Naive B cell (primary cell): ENCODE measurements at regions not wholly inside any gene's neighbourhood (a gene's known extent, or its start where the extent isn't known, plus 50 kb on each side); places are given as distances from the start of the nearest gene placed in this dataset.
A peak's percentile ranks its signal among the peaks of the same experiment; 100 is the strongest.

Experiments
- ATAC-seq, 2 donors: fragments of 150-1000 bp; cut with Tn5 transposase; 2 replicates each; pipeline ENCODE4 v1.10.0; 2021; ENCODE audit warnings: low read depth in 2 of 2, mild to moderate bottlenecking in 2 of 2, moderate library complexity in 2 of 2
- DNase-seq: peaks from one replicate; pipeline ENCODE4 v3.0.0; 2022
- H3K27ac Mint-ChIP-seq, 6 donors: one replicate each; pipeline ENCODE4 v1.8.0; 2020 to 2022; ENCODE audit warnings: mild to moderate bottlenecking in 6 of 6, mixed read lengths in 6 of 6, moderate library complexity in 5 of 6, inconsistent platforms in 2 of 6
- H3K27me3 Mint-ChIP-seq, 3 donors: one replicate each; pipeline ENCODE4 v1.8.0; 2021 to 2022; ENCODE audit warnings: mixed read lengths in 3 of 3, mild to moderate bottlenecking in 1 of 3
- H3K36me3 Mint-ChIP-seq, 2 donors: one replicate each; pipeline ENCODE4 v1.8.0; 2020 to 2022; ENCODE audit warnings: mixed read lengths in 2 of 2, inconsistent platforms in 1 of 2, mild to moderate bottlenecking in 1 of 2
- H3K4me1 Mint-ChIP-seq, 3 donors: one replicate each; pipeline ENCODE4 v1.8.0; 2020 to 2022; ENCODE audit warnings: mixed read lengths in 3 of 3, inconsistent platforms in 1 of 3, mild to moderate bottlenecking in 1 of 3, moderate library complexity in 1 of 3
- H3K4me3 Mint-ChIP-seq, 8 donors: one replicate each; pipeline ENCODE4 v1.8.0; 2020 to 2022; ENCODE audit warnings: mild to moderate bottlenecking in 8 of 8, mixed read lengths in 8 of 8, moderate library complexity in 8 of 8, inconsistent platforms in 2 of 8
- H3K9me3 Mint-ChIP-seq, 7 donors: one replicate each; pipeline ENCODE4 v1.8.0; 2020 to 2022; ENCODE audit warnings: mixed read lengths in 7 of 7, mild to moderate bottlenecking in 5 of 7, inconsistent platforms in 2 of 7, moderate library complexity in 1 of 7

DNA sequence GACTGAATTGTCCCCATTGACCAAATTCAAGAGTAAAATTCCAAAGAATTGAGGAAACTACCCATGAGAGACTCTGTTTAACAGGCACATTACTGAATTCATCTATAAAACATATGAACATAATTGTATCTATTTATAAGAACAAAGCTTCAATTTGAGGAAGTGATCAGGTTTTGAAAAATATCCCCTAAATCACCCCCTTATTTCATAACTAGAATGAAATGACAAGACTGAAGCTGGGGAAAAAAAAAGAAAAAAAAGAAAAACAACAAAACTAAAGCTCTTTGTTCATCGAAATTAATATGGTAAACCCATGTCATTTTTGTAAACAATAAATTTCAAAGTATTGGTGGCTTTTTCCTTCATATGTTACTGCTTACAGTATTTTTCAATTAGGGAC lies 184.9 kb upstream of the SEMA3A start:
- no peaks in the 10 kb centered on the region for H3K4me1 Mint-ChIP-seq
- no peaks in the 10 kb centered on the region for H3K27me3 Mint-ChIP-seq
- peaks cover 0 to 5% (median 3%) of the 10 kb centered on the region in 7 donors for H3K9me3 Mint-ChIP-seq
- DNase-seq (no peak), ATAC-seq (no peak)
- H3K27ac Mint-ChIP-seq, result no peak overlapping the region
- no peak overlapping the region for H3K4me3 Mint-ChIP-seq
- no peaks in the 10 kb centered on the region for H3K36me3 Mint-ChIP-seq

DNA sequence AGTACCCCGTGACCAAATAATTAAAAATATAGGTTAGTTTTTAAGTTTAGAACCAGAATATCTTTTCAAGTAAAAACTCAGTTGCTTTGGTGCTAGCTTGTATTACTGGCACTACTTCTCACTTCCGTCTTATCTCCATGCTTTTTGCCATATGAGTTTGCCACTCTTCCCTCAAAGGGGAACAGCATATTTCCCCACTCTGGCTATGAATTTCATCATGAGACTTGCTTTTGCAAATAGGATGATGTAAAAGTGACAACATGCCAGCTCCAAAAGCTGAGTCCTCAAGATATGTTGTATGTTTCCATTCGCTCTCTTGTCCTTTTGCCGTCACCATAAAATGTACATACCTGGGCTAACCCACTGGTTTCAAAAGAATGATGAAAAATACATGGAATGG lies 178.1 kb upstream of the SEMA3A start:
- Mint-ChIP-seq H3K36me3 (no peaks in the 10 kb centered on the region), H3K9me3 (no peaks in the 10 kb centered on the region), H3K4me1 (no peaks in the 10 kb centered on the region), H3K27me3 (no peaks in the 10 kb centered on the region), H3K27ac (no peak overlapping the region), H3K4me3 (no peak overlapping the region)
- no peak for ATAC-seq
- DNase-seq, result no peak

DNA sequence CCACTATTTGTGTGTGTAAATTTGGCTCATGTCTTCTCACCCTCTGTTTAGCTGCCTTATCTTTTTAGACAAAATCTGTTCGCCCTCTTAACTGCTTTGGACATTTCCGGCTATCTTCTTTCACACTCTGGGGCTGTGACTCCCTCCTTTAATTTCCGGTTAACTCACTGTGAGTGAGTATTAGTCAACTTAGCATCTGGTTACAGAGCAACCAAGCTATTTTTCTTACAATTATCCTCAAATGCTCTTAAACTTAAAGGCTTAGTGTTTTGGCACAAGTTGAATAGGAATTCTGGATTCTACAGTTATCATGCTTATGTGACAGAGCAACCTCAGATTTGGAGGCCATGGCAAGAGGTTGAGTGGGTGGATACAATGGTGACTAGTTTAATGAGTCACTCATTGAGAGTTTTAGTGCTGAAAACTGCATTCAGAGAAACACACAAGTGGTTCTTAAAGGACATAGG lies 177.6 kb upstream of the SEMA3A start:
- H3K27me3 Mint-ChIP-seq, result no peaks in the 10 kb centered on the region
- H3K4me1 Mint-ChIP-seq, result no peaks in the 10 kb centered on the region
- no peak overlapping the region for H3K27ac Mint-ChIP-seq
- no peak overlapping the region for H3K4me3 Mint-ChIP-seq
- DNase-seq, result no peak
- no peaks in the 10 kb centered on the region for H3K36me3 Mint-ChIP-seq
- no peak for ATAC-seq
- no peaks in the 10 kb centered on the region for H3K9me3 Mint-ChIP-seq

DNA sequence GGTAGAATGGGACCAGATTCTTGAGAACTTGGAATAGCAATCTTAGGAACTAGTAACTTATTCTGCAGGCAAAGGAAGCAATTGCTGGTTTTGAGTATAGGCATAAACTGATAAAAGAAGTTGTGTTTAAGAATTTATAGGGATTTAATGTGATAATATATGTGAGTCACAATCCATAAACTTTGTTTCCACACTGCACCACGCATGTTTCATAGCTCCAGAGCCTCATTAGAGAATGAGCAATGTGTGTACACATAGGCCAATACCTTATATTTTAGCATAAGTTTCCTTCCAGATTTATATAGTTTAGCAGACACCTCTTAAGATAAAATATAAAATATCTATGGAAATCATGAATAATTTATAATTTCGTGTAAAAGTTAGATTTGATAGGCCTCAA lies 175.5 kb upstream of the SEMA3A start:
- H3K9me3 Mint-ChIP-seq, result no peaks in the 10 kb centered on the region
- H3K27ac Mint-ChIP-seq, result no peak overlapping the region
- H3K4me1 Mint-ChIP-seq, result no peaks in the 10 kb centered on the region
- no peak overlapping the region for H3K4me3 Mint-ChIP-seq
- no peaks in the 10 kb centered on the region for H3K36me3 Mint-ChIP-seq
- DNase-seq (no peak), ATAC-seq (no peak)
- H3K27me3 Mint-ChIP-seq, result no peaks in the 10 kb centered on the region

DNA sequence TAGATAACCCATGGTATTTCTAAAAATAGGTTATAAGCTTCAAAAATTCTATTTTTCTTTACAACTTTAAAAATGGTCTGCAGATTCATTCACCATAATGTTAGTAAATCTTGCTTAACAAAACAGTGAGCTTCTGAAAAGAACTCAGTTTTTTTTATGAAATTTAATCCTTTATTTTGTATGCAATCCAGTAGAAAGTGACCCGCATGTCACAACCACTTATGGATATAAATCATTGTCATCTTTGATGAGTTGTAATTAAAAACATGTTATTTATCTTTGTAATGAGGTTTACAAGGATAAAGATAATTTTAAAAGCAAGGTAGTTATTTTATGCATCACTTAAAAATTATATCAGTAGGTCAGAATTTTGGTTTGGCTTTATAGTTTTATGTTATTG lies 173.5 kb upstream of the SEMA3A start:
- H3K36me3 Mint-ChIP-seq, result no peaks in the 10 kb centered on the region
- H3K27me3 Mint-ChIP-seq, result no peaks in the 10 kb centered on the region
- H3K4me3 Mint-ChIP-seq, result no peak overlapping the region
- DNase-seq (no peak), ATAC-seq (no peak)
- no peaks in the 10 kb centered on the region for H3K4me1 Mint-ChIP-seq
- no peaks in the 10 kb centered on the region for H3K9me3 Mint-ChIP-seq
- no peak overlapping the region for H3K27ac Mint-ChIP-seq

DNA sequence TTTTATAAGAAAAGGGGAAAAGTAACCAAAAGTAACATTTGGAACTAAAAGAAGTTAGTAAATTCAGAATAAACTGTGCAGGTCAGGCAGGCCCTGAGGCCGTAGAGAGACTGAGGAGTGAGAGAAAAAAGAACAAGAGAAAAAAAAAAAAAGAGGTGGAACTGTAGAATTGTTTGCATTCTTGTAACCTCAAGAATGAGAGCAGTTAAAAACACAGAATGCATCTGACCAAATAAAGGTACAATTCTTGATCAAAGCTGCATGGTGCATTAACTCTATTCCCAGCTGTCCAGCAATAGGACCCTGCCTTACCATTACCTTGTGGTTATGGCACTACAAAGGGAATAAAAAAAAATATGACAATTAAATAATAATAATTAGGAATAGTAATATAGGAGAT lies 170.1 kb upstream of the SEMA3A start:
- no peak overlapping the region for H3K4me3 Mint-ChIP-seq
- no peaks in the 10 kb centered on the region for H3K4me1 Mint-ChIP-seq
- DNase-seq, result no peak
- H3K27ac Mint-ChIP-seq, result no peak overlapping the region
- no peaks in the 10 kb centered on the region for H3K27me3 Mint-ChIP-seq
- no peak for ATAC-seq
- H3K9me3 Mint-ChIP-seq, result no peaks in the 10 kb centered on the region
- H3K36me3 Mint-ChIP-seq, result no peaks in the 10 kb centered on the region

DNA sequence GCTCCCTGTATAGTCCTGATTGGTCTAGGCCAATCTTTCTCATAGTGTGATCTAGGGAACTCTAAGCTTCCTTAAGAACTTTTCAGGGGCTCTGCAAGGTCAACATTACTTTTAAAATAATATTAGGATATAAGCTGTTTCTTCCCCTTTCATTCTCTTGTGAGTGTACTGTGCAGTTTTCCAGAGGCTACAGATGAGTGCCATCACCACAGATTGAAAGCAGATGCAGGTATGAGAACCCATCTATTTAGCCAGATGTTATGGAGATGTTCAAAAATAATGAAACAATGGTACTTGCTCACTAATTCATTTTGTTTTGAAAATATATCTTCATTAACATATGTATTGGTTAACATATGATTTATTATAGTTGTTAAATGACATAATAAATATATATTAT lies 169.2 kb upstream of the SEMA3A start:
- ATAC-seq (no peak), DNase-seq (no peak)
- Mint-ChIP-seq H3K4me3 (no peak overlapping the region), H3K4me1 (no peaks in the 10 kb centered on the region), H3K36me3 (no peaks in the 10 kb centered on the region), H3K27ac (no peak overlapping the region), H3K27me3 (no peaks in the 10 kb centered on the region), H3K9me3 (no peaks in the 10 kb centered on the region)

DNA sequence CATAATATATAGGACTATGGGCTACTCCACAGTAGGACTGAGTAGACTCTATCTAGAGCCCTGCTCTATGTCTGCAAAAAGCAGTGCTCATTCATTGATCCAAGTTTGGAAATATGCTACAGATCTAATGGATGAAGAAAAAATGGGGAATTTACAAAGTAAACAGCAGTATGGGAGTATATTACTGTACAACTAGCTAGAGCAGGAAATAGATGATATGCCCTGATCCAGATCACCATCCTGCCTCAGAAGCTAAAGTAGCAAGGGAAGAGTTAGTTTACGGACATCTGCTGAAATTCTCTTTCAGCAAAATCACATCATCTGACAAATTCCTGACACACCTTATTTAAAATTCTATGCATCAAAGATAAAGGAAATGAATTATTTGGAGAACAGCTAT lies 168.2 kb upstream of the SEMA3A start:
- ATAC-seq, result no peak
- Mint-ChIP-seq H3K36me3 (no peaks in the 10 kb centered on the region), H3K9me3 (peaks cover 0 to 4% (median 0%) of the 10 kb centered on the region in 7 donors), H3K4me1 (no peaks in the 10 kb centered on the region), H3K27me3 (no peaks in the 10 kb centered on the region), H3K27ac (no peak overlapping the region), H3K4me3 (no peak overlapping the region)
- DNase-seq, result no peak

DNA sequence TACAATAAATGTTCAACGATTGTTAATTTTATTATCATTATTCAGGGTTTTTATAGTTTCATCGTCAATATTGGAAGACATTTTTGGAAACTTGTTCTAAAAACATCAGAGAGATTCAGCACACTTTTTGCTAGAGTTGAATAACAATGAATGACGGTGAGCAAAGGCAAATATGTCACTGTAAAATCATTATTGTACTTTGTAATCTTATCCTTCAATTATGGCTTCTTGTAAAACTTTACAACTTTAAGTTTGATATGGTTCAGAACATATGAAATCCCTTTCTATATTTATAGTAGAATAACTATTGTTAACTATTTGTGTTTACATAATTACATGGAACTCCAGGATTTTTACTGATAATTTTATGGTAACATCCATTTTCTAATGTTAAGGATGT lies 167.8 kb upstream of the SEMA3A start:
- DNase-seq (no peak), ATAC-seq (no peak)
- no peaks in the 10 kb centered on the region for H3K4me1 Mint-ChIP-seq
- H3K9me3 Mint-ChIP-seq, result peaks cover 0 to 6% (median 0%) of the 10 kb centered on the region in 7 donors
- no peak overlapping the region for H3K4me3 Mint-ChIP-seq
- H3K27me3 Mint-ChIP-seq, result no peaks in the 10 kb centered on the region
- H3K36me3 Mint-ChIP-seq, result no peaks in the 10 kb centered on the region
- no peak overlapping the region for H3K27ac Mint-ChIP-seq

DNA sequence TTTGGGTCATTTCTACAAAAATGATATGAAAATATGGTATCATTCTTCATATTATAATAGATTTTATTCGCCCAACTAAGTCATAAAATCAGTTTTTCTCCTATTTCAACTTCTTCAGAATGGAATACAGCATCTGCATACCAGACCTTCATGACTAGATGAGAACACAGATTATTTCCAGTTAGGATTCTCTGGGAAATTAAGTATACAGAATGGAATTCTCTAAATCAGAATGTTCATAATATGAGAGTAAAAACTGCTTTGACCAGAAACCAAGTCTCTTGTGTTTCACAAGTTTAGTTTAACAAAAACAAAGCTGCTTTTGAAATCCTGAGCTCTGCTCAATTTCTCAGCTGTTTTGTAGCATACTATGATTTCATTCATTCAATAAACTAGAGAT lies 160.3 kb upstream of the SEMA3A start:
- H3K36me3 Mint-ChIP-seq, result no peaks in the 10 kb centered on the region
- H3K27me3 Mint-ChIP-seq, result no peaks in the 10 kb centered on the region
- DNase-seq (no peak), ATAC-seq (no peak)
- H3K27ac Mint-ChIP-seq, result no peak overlapping the region
- no peak overlapping the region for H3K4me3 Mint-ChIP-seq
- H3K9me3 Mint-ChIP-seq, result peaks cover 0 to 6% (median 0%) of the 10 kb centered on the region in 7 donors
- H3K4me1 Mint-ChIP-seq, result no peaks in the 10 kb centered on the region

DNA sequence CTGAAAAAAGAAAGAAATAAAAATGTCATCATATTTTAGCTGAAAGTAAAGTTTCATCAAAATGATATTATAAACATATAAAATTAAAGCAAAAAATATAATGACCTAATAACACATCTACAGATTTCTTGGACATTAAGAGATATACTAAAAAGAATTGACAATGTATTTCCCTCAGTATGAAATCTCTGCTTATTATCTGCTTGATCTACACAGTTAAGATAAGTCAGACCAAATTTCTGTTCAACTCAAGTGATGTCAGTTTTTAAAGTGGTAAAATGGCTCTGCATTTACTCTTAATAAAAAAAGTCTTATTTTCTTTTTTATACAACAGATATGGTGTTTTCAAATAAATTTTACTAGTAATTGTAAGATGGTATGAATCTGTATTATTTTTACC lies 159.4 kb upstream of the SEMA3A start:
- Mint-ChIP-seq H3K27ac (no peak overlapping the region), H3K4me1 (no peaks in the 10 kb centered on the region), H3K27me3 (no peaks in the 10 kb centered on the region), H3K9me3 (peaks cover 0 to 6% (median 0%) of the 10 kb centered on the region in 7 donors), H3K4me3 (no peak overlapping the region), H3K36me3 (no peaks in the 10 kb centered on the region)
- DNase-seq, result no peak
- ATAC-seq, result no peak

DNA sequence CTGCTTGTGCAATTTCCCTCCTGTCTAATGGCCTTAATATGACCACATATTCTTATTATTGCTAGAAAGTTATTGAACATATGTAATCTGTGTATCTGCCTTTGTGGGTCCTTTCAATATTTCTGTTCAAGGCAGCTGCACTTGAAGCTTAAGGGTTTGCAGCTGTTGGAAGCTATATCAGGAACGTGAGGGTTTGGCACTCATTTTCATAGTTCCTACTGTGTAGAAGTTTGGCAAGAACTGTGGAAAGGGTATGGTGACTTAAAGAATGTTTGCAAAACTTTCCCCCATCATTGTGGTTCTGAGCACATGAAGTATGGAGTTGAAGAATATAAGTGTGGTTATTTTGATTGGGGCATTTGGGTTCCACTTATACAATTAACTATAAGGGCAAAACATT lies 144.7 kb upstream of the SEMA3A start:
- Mint-ChIP-seq H3K27me3 (no peaks in the 10 kb centered on the region), H3K27ac (no peak overlapping the region), H3K4me1 (peaks cover 0 to 8% (median 4%) of the 10 kb centered on the region in 3 donors), H3K4me3 (no peak overlapping the region), H3K36me3 (no peaks in the 10 kb centered on the region), H3K9me3 (peaks cover 0 to 2% (median 0%) of the 10 kb centered on the region in 7 donors)
- DNase-seq, result no peak
- no peak for ATAC-seq

DNA sequence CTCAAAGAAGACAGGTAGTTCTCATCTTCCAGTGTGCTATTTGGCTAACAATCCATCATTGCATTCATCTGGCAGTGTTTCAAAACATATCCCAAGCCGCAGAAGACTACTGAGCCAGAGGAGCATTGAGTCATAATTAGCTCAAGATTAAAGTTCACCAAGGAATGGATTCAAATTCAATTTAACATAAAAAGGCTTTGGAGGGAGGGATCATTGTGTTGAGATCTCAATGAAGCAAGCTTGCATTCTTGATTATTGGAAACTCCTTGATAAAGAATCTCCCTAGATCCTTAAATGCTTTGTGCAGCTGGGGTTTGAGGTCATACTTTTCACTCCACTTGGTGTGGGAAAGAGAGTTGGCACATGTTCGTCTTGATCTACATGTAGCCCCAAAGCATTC lies 142.8 kb upstream of the SEMA3A start:
- no peak overlapping the region for H3K27ac Mint-ChIP-seq
- H3K4me3 Mint-ChIP-seq, result no peak overlapping the region
- H3K36me3 Mint-ChIP-seq, result no peaks in the 10 kb centered on the region
- ATAC-seq, result no peak
- no peak for DNase-seq
- peaks cover 0 to 8% (median 4%) of the 10 kb centered on the region in 3 donors for H3K4me1 Mint-ChIP-seq
- H3K9me3 Mint-ChIP-seq, result peaks cover 0 to 2% (median 0%) of the 10 kb centered on the region in 7 donors
- no peaks in the 10 kb centered on the region for H3K27me3 Mint-ChIP-seq

DNA sequence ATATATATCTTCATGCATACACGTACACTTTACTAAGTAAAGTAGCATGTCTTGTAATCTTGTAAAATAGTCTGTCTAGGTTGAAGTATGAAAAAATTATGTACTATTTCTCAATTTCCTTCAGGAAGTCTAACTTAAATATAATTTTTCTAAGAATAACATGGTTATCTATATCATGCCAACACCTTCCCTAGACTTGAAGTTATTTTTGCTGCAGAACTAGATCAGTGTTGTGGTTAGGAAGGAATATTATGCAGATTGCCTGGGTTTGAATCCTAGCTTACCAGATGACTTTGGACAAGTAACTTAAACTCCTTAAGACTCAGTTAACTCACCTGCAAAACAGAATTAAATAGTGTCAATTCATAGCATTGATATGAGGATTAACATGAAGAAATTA lies 142.2 kb upstream of the SEMA3A start:
- no peaks in the 10 kb centered on the region for H3K36me3 Mint-ChIP-seq
- H3K27ac Mint-ChIP-seq, result no peak overlapping the region
- peaks cover 0 to 2% (median 0%) of the 10 kb centered on the region in 7 donors for H3K9me3 Mint-ChIP-seq
- ATAC-seq (no peak), DNase-seq (no peak)
- H3K4me3 Mint-ChIP-seq, result no peak overlapping the region
- H3K4me1 Mint-ChIP-seq, result peaks cover 0 to 8% (median 4%) of the 10 kb centered on the region in 3 donors
- no peaks in the 10 kb centered on the region for H3K27me3 Mint-ChIP-seq

DNA sequence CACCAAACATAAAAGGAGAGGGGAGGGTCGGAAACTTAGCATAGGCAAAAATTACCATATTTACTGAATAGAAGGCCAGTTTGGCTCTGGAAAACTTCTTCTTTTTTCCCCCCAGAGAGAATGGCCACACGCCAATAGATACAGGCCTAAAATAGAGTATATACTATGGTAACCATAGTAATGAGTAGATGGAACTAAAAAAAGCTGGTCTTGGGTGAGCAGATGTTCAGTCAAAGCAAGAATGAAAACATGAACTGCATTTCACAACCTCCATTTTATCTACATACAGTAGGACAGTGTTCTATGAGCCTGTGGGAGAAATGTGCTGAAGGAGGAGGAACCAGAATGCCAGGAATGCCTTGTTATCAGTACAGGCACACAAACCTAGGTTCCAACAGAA lies 141.7 kb upstream of the SEMA3A start:
- H3K4me1 Mint-ChIP-seq, result peaks cover 0 to 8% (median 4%) of the 10 kb centered on the region in 3 donors
- H3K36me3 Mint-ChIP-seq, result no peaks in the 10 kb centered on the region
- H3K4me3 Mint-ChIP-seq, result no peak overlapping the region
- H3K9me3 Mint-ChIP-seq, result peaks cover 0 to 2% (median 0%) of the 10 kb centered on the region in 7 donors
- ATAC-seq (peak in 1 of 2 donors; percentile 37), DNase-seq (no peak)
- no peak overlapping the region for H3K27ac Mint-ChIP-seq
- no peaks in the 10 kb centered on the region for H3K27me3 Mint-ChIP-seq
